ENCODE measurements at regions not wholly inside any gene's neighbourhood (a gene's known extent, or its start where the extent isn't known, plus 50 kb on each side); places are given as distances from the start of the nearest gene placed in this dataset.

GRCh38 chr5:18238321-18238720, 604.1 kb downstream of the TAF11L14 start:
- no peaks in the 10 kb centered on the region for H3K9me3 ChIP-seq (ENCODE audit: control insufficient read depth, low read depth, low read length)
- no peak overlapping the region for H3K27ac ChIP-seq (ENCODE audit: insufficient read length, low read depth, low read length)
- H3K23ac ChIP-seq (ENCODE audit: insufficient read length, low read depth, low read length), result no peak overlapping the region
- H3K27me3 ChIP-seq (ENCODE audit: insufficient read depth, low read length), result no peaks in the 10 kb centered on the region
- no peaks in the 10 kb centered on the region for H3K4me1 ChIP-seq (ENCODE audit: insufficient read depth, low read length)
- no peak overlapping the region for H2BK15ac ChIP-seq (ENCODE audit: low read depth, low read length)
- H3K4me2 ChIP-seq (ENCODE audit: insufficient read depth, insufficient read length, low read length), result no peak overlapping the region
- no peak overlapping the region for H3K4ac ChIP-seq (ENCODE audit: low read depth, low read length)
- H3K23me2 ChIP-seq (ENCODE audit: insufficient read length, low read depth, low read length, poor library complexity, severe bottlenecking), result no peaks in the 10 kb centered on the region
- no peaks in the 10 kb centered on the region for H3K4me1 Mint-ChIP-seq
- no peak overlapping the region for H3K9ac ChIP-seq (ENCODE audit: extremely low read depth, insufficient read length, low read length)
- H3K18ac ChIP-seq (ENCODE audit: insufficient read length, low read depth, low read length), result no peak overlapping the region
- H2BK5ac ChIP-seq (ENCODE audit: insufficient read length, low read length), result no peak overlapping the region
- no peak overlapping the region for H4K5ac ChIP-seq (ENCODE audit: insufficient read length, low read depth, low read length)
- no peaks in the 10 kb centered on the region for H3K79me1 ChIP-seq (ENCODE audit: insufficient read depth, low read depth, low read length, poor library complexity, severe bottlenecking)
- no peak overlapping the region for H3T11ph ChIP-seq (ENCODE audit: low read length)
- no peak overlapping the region for H2BK20ac ChIP-seq (ENCODE audit: low read depth, low read length, poor library complexity, severe bottlenecking)
- no peak overlapping the region for H3K14ac ChIP-seq (ENCODE audit: insufficient read depth, low read length)
- WGBS (ENCODE audit: extremely low coverage, insufficient read length, low lambda C conversion rate), result no CpG with 5 or more reads among the region's 2 CpGs
- no peak overlapping the region for H4K8ac ChIP-seq (replicated peaks; ENCODE audit: insufficient read length, low read depth, low read length)
- H2AK5ac ChIP-seq (ENCODE audit: insufficient read length, low read length), result no peak overlapping the region
- no peak overlapping the region for H3K4me3 Mint-ChIP-seq
- H4K20me1 ChIP-seq (ENCODE audit: control insufficient read depth, insufficient read depth, insufficient read length), result no peaks in the 10 kb centered on the region
- H4K91ac ChIP-seq (ENCODE audit: insufficient read length, low read depth, low read length), result no peak overlapping the region
- H3K27ac Mint-ChIP-seq, result no peak overlapping the region
- no peak for TF ChIP-seq CTCF (conservative IDR thresholded peaks at IDR 0.05)
- H2AFZ ChIP-seq (ENCODE audit: low read length), result no peak overlapping the region
- H3K9me3 Mint-ChIP-seq, result no peaks in the 10 kb centered on the region; a peak in 2 of 5 replicates
- no peak overlapping the region for H2BK12ac ChIP-seq (ENCODE audit: insufficient read length, low read depth, low read length)
- H3K36me3 Mint-ChIP-seq (ENCODE audit: insufficient read depth in 1 of 3, low read depth in 3 of 3), result 0 out of 7 replicates have a peak, but pooled peaks cover 0 to under 1% (median 0%) of the 10 kb centered on the region in 3 experiments
- no peaks in the 10 kb centered on the region for H3K79me2 ChIP-seq (ENCODE audit: insufficient read depth, low read length)
- no peak for DNase-seq
- no peaks in the 10 kb centered on the region for H3K27me3 Mint-ChIP-seq (ENCODE audit: low read depth)
- H2BK120ac ChIP-seq (ENCODE audit: low read depth, low read length, poor library complexity, severe bottlenecking), result no peak overlapping the region
- H3K56ac ChIP-seq (ENCODE audit: insufficient read length, low read depth, low read length), result no peak overlapping the region

Data from H9 (cell line).